BLaER1 (cell line): ENCODE measurements at regions not wholly inside any gene's neighbourhood (a gene's known extent, or its start where the extent isn't known, plus 50 kb on each side); places are given as distances from the start of the nearest gene placed in this dataset.
"Not testable (repeated sequence)": the region's sequence is repeated elsewhere in the genome, so short reads cannot be mapped to it uniquely, and the experiment has no call there.

ENCODE experiments used
- H3K27ac ChIP-seq: shearing (Covaris generic); formaldehyde crosslinking; 2 replicates; pipeline ENCODE4 v1.8.1; 2022
- H3K27me3 ChIP-seq: shearing (Covaris generic); formaldehyde crosslinking; 2 replicates; pipeline ENCODE4 v1.8.1; 2022
- H3K36me3 ChIP-seq: shearing (Covaris generic); formaldehyde crosslinking; 2 replicates; pipeline ENCODE4 v1.8.1; 2022
- H3K4me1 ChIP-seq: shearing (Covaris generic); formaldehyde crosslinking; 2 replicates; pipeline ENCODE4 v1.8.1; 2022
- H3K4me2 ChIP-seq: shearing (Covaris generic); formaldehyde crosslinking; 2 replicates; pipeline ENCODE4 v1.8.1; 2022
- H3K4me3 ChIP-seq: shearing (Covaris generic); formaldehyde crosslinking; 2 replicates; pipeline ENCODE4 v1.8.1; 2022
- H3K9ac ChIP-seq: shearing (Covaris generic); formaldehyde crosslinking; 2 replicates; pipeline ENCODE4 v1.8.1; 2022
- H3K9me3 ChIP-seq: shearing (Covaris generic); formaldehyde crosslinking; 2 replicates; pipeline ENCODE4 v1.8.1; 2022
- H4K20me1 ChIP-seq: shearing (Covaris generic); formaldehyde crosslinking; 2 replicates; pipeline ENCODE4 v1.8.1; 2022
- Cebpa-rat ChIP-seq: shearing (Covaris generic); IDR thresholded peaks from 2 replicates; pipeline ENCODE4 v1.8.1; 2022

- Histone ChIP-seq H3K4me2 (no peak overlapping the region), H3K9ac (no peak overlapping the region), H4K20me1 (no peaks in the 10 kb centered on the region), H3K27me3 (no peaks in the 10 kb centered on the region), H3K27ac (no peak overlapping the region), H3K9me3 (no peaks in the 10 kb centered on the region), H3K4me3 (no peak overlapping the region), H3K4me1 (no peaks in the 10 kb centered on the region), H3K36me3 (no peaks in the 10 kb centered on the region)
- TF ChIP-seq Cebpa-rat: no peak
These were observed 745.6 kb downstream of the SLITRK1 start for GRCh38 chr13:83136660-83137059.

- Histone ChIP-seq H3K36me3 (no peaks in the 10 kb centered on the region), H3K27me3 (no peaks in the 10 kb centered on the region), H3K4me2 (no peak overlapping the region), H3K9me3 (no peaks in the 10 kb centered on the region), H4K20me1 (no peaks in the 10 kb centered on the region), H3K9ac (no peak overlapping the region), H3K4me1 (no peaks in the 10 kb centered on the region), H3K4me3 (no peak overlapping the region), H3K27ac (no peak overlapping the region)
- TF ChIP-seq Cebpa-rat: no peak
These were observed 756.5 kb downstream of the SLITRK1 start for GRCh38 chr13:83125791-83126190.

- Histone ChIP-seq H3K4me3 (no peak overlapping the region), H3K36me3 (no peaks in the 10 kb centered on the region), H3K4me2 (no peak overlapping the region), H4K20me1 (no peaks in the 10 kb centered on the region), H3K9me3 (no peaks in the 10 kb centered on the region), H3K4me1 (no peaks in the 10 kb centered on the region), H3K9ac (no peak overlapping the region), H3K27me3 (no peaks in the 10 kb centered on the region), H3K27ac (no peak overlapping the region)
- TF ChIP-seq Cebpa-rat: no peak
These were observed 760.4 kb downstream of the SLITRK1 start for GRCh38 chr13:83121896-83122295.

- H4K20me1 ChIP-seq: no peaks in the 10 kb centered on the region
These were observed 765.2 kb downstream of the SLITRK1 start for GRCh38 chr13:83117046-83117445.

GRCh38 chr13:83101574-83102247 is 780.6 kb downstream of the SLITRK1 start:
- H4K20me1 ChIP-seq, H3K27me3 ChIP-seq, H3K4me3 ChIP-seq, H3K9ac ChIP-seq, H3K4me1 ChIP-seq, H3K36me3 ChIP-seq, H3K9me3 ChIP-seq, H3K4me2 ChIP-seq, H3K27ac ChIP-seq: not testable (repeated sequence)

More at GRCh38 chr13:83117046-83117445, 765.2 kb downstream of the SLITRK1 start:
- no peaks in the 10 kb centered on the region for H3K27me3 ChIP-seq
- no peaks in the 10 kb centered on the region for H3K4me1 ChIP-seq
- no peaks in the 10 kb centered on the region for H3K9me3 ChIP-seq
- H3K4me3 ChIP-seq: no peak overlapping the region
- no peak overlapping the region for H3K9ac ChIP-seq
- TF ChIP-seq Cebpa-rat: no peak
- no peak overlapping the region for H3K4me2 ChIP-seq
- no peaks in the 10 kb centered on the region for H3K36me3 ChIP-seq
- H3K27ac ChIP-seq: no peak overlapping the region

- no peak overlapping the region for H3K4me3 ChIP-seq
- no peaks in the 10 kb centered on the region for H3K4me1 ChIP-seq
- H3K36me3 ChIP-seq: no peaks in the 10 kb centered on the region
- no peaks in the 10 kb centered on the region for H3K9me3 ChIP-seq
- no peak overlapping the region for H3K27ac ChIP-seq
- no peaks in the 10 kb centered on the region for H4K20me1 ChIP-seq
- H3K4me2 ChIP-seq: no peak overlapping the region
- no peaks in the 10 kb centered on the region for H3K27me3 ChIP-seq
- H3K9ac ChIP-seq: no peak overlapping the region
- TF ChIP-seq Cebpa-rat: no peak
These were observed 782.0 kb downstream of the SLITRK1 start for GRCh38 chr13:83100237-83100636.

GRCh38 chr13:83088858-83089257 is 793.4 kb downstream of the SLITRK1 start:
- H3K27me3 ChIP-seq: no peaks in the 10 kb centered on the region
- H4K20me1 ChIP-seq: no peaks in the 10 kb centered on the region
- H3K4me1 ChIP-seq: no peaks in the 10 kb centered on the region
- H3K9ac ChIP-seq: no peak overlapping the region
- no peak overlapping the region for H3K4me2 ChIP-seq
- peaks cover 12% of the 10 kb centered on the region for H3K9me3 ChIP-seq
- no peak for TF ChIP-seq Cebpa-rat
- H3K36me3 ChIP-seq: no peaks in the 10 kb centered on the region
- no peak overlapping the region for H3K4me3 ChIP-seq
- H3K27ac ChIP-seq: no peak overlapping the region

- no peak overlapping the region for H3K4me2 ChIP-seq
These were observed 795.3 kb downstream of the SLITRK1 start for GRCh38 chr13:83086948-83087347.

GRCh38 chr13:83086088-83086487 is 796.2 kb downstream of the SLITRK1 start:
- Histone ChIP-seq H3K9ac (no peak overlapping the region), H3K36me3 (no peaks in the 10 kb centered on the region), H3K4me3 (no peak overlapping the region), H3K27me3 (no peaks in the 10 kb centered on the region), H3K9me3 (peaks cover 12% of the 10 kb centered on the region), H3K4me1 (no peaks in the 10 kb centered on the region), H3K27ac (no peak overlapping the region), H4K20me1 (no peaks in the 10 kb centered on the region), H3K4me2 (no peak overlapping the region)
- no peak for TF ChIP-seq Cebpa-rat

More at GRCh38 chr13:83086948-83087347, 795.3 kb downstream of the SLITRK1 start:
- H3K9ac ChIP-seq: no peak overlapping the region
- H3K4me3 ChIP-seq: no peak overlapping the region
- no peak overlapping the region for H3K27ac ChIP-seq
- H4K20me1 ChIP-seq: no peaks in the 10 kb centered on the region
- TF ChIP-seq Cebpa-rat: no peak
- peaks cover 12% of the 10 kb centered on the region for H3K9me3 ChIP-seq
- no peaks in the 10 kb centered on the region for H3K36me3 ChIP-seq
- no peaks in the 10 kb centered on the region for H3K27me3 ChIP-seq
- H3K4me1 ChIP-seq: no peaks in the 10 kb centered on the region

GRCh38 chr13:83085186-83085900 is 796.9 kb downstream of the SLITRK1 start:
- TF ChIP-seq Cebpa-rat: no peak
- Histone ChIP-seq H3K9me3 (peaks cover 12% of the 10 kb centered on the region), H3K4me2 (no peak overlapping the region), H3K9ac (no peak overlapping the region), H3K27ac (no peak overlapping the region), H4K20me1 (no peaks in the 10 kb centered on the region), H3K4me3 (no peak overlapping the region), H3K4me1 (no peaks in the 10 kb centered on the region), H3K36me3 (no peaks in the 10 kb centered on the region), H3K27me3 (no peaks in the 10 kb centered on the region)
